Mucosa of stomach (tissue), 1 donor: ENCODE measurements at regions not wholly inside any gene's neighbourhood (a gene's known extent, or its start where the extent isn't known, plus 50 kb on each side); places are given as distances from the start of the nearest gene placed in this dataset.

Source experiments
- H3K27me3 ChIP-seq: one replicate; pipeline ENCODE4 v1.7.0; 2013; ENCODE audit warnings: mild to moderate bottlenecking, low read length; ENCODE audit not compliant: control insufficient read depth, insufficient read depth
- H3K36me3 ChIP-seq: one replicate; pipeline ENCODE4 v1.7.0; 2013; ENCODE audit warnings: low read length; ENCODE audit not compliant: control insufficient read depth, insufficient read depth
- H3K4me1 ChIP-seq: one replicate; pipeline ENCODE4 v1.7.0; 2013; ENCODE audit warnings: mild to moderate bottlenecking, low read length; ENCODE audit not compliant: control insufficient read depth, insufficient read depth
- H3K4me3 ChIP-seq: one replicate; pipeline ENCODE4 v1.7.0; 2013; ENCODE audit warnings: low read length
- H3K9ac ChIP-seq: one replicate; pipeline ENCODE4 v1.7.0; 2013; ENCODE audit warnings: mild to moderate bottlenecking, low read length, moderate library complexity
- H3K9me3 ChIP-seq: one replicate; pipeline ENCODE4 v1.7.0; 2013; ENCODE audit warnings: mild to moderate bottlenecking, low read length, moderate library complexity; ENCODE audit not compliant: control insufficient read depth
- donor health status: Pancreatic carcinoma.

DNA sequence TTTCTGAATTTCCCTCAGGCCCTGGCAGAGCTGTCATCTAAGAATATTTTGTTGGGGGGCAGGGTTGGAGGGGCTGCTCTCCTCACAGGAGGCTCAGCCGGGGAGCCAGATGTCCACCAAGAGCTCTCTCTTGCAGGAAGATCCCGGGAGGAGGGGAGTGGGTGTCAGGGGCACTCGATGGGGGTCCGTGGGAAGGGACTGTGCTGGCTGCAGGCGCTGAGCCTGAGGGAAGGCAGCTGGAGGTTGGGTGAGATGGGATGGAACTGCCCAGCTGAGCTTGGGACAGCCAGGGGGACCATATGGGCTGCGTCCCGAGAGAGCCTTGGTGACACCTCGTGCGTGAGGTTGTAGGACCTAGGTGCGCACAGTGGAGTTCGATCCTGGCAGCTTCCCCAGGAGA lies 111.2 kb upstream of the GSE1 start:
- Histone ChIP-seq H3K4me1 (no peaks in the 10 kb centered on the region), H3K9me3 (no peaks in the 10 kb centered on the region), H3K27me3 (no peaks in the 10 kb centered on the region), H3K9ac (no peak overlapping the region), H3K36me3 (no peaks in the 10 kb centered on the region), H3K4me3 (no peak overlapping the region)

DNA sequence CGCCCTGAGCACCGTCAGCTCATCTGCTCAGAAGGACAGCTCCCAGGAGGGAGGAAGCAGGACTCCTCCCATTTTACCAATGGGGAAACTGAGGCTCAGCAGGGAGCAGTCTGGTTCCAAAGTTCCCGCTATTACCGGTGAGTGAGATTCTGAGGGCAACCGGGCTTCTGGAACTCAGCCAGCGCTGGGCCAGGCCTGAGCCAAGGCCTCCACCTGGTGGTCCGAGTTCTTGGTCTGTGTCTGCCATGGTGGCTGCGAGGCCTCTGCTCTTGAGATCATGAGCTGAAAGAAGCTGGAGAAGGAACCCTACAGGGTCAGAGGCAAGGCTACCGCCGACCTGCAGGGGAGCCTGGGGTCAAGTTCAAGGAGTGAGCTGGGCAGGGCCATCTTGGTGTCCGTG lies 110.8 kb upstream of the GSE1 start:
- no peaks in the 10 kb centered on the region for H3K4me1 ChIP-seq
- no peaks in the 10 kb centered on the region for H3K36me3 ChIP-seq
- H3K27me3 ChIP-seq = no peaks in the 10 kb centered on the region
- H3K9ac ChIP-seq = no peak overlapping the region
- H3K9me3 ChIP-seq = no peaks in the 10 kb centered on the region
- H3K4me3 ChIP-seq = no peak overlapping the region

- Histone ChIP-seq H3K4me1 (no peaks in the 10 kb centered on the region), H3K4me3 (no peak overlapping the region), H3K9me3 (no peaks in the 10 kb centered on the region), H3K27me3 (no peaks in the 10 kb centered on the region), H3K9ac (no peak overlapping the region), H3K36me3 (no peaks in the 10 kb centered on the region)
Measured at GRCh38 chr16:85503679-85504231, 109.4 kb upstream of the GSE1 start.

- H3K36me3 ChIP-seq = no peaks in the 10 kb centered on the region
- no peak overlapping the region for H3K4me3 ChIP-seq
- H3K9me3 ChIP-seq = no peaks in the 10 kb centered on the region
- no peak overlapping the region for H3K9ac ChIP-seq
- no peaks in the 10 kb centered on the region for H3K4me1 ChIP-seq
- no peaks in the 10 kb centered on the region for H3K27me3 ChIP-seq
Measured at GRCh38 chr16:85504242-85504641, 108.9 kb upstream of the GSE1 start.

DNA sequence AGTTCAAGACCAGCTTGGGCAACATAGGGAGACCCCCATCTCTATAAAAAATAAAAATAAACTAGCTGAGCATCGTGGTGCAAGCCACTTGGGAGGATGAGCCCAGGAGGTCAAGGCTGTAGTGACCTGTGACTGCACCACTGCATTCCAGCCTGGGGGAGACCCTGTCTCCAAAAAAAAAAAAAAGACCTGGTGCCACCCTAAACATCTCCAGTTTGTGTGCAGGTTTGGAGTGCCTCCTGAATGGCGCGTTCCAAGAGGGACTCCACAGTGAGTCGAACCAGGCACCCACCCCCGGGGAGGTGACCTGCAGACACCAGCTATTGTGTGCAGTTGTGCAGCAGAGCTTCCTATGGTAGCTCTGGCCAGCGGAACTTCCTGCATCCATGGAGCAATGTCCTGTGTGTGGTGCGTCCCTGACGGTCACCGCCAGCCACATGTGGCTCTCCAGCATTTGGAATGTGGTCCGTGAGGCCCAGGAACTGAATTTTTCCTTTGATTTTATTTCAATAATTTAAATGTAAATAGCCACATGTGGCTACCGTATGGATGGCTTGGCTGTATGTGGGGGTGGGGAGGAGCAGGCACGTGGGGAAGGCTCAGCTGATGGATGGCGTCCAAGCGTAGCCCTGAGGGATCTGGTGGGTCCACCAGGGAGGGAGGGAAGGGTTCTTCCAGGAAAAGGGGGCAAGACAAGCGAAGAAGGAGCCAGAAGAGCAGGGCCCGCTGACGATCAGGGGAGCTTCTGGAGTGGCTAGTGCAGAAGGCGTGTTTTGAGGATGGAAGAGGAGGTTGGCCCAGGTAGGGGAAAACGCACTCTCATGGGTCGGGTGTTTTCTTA lies 107.1 kb upstream of the GSE1 start:
- Histone ChIP-seq H3K4me1 (no peaks in the 10 kb centered on the region), H3K9me3 (no peaks in the 10 kb centered on the region), H3K4me3 (no peak overlapping the region), H3K9ac (no peak overlapping the region), H3K27me3 (no peaks in the 10 kb centered on the region), H3K36me3 (no peaks in the 10 kb centered on the region)

GRCh38 chr16:85506635-85506911 lies 106.5 kb upstream of the GSE1 start:
- no peaks in the 10 kb centered on the region for H3K27me3 ChIP-seq
- H3K4me1 ChIP-seq = no peaks in the 10 kb centered on the region
- H3K4me3 ChIP-seq = no peak overlapping the region
- H3K36me3 ChIP-seq = no peaks in the 10 kb centered on the region
- no peak overlapping the region for H3K9ac ChIP-seq
- no peaks in the 10 kb centered on the region for H3K9me3 ChIP-seq

- Histone ChIP-seq H3K27me3 (no peaks in the 10 kb centered on the region), H3K36me3 (no peaks in the 10 kb centered on the region), H3K9ac (no peak overlapping the region), H3K9me3 (no peaks in the 10 kb centered on the region), H3K4me3 (no peak overlapping the region), H3K4me1 (no peaks in the 10 kb centered on the region)
Measured at GRCh38 chr16:85507342-85507741, 105.8 kb upstream of the GSE1 start.

GRCh38 chr16:85508388-85508787 lies 104.7 kb upstream of the GSE1 start:
- no peaks in the 10 kb centered on the region for H3K4me1 ChIP-seq
- no peaks in the 10 kb centered on the region for H3K9me3 ChIP-seq
- no peaks in the 10 kb centered on the region for H3K27me3 ChIP-seq
- H3K4me3 ChIP-seq = no peak overlapping the region
- no peak overlapping the region for H3K9ac ChIP-seq
- H3K36me3 ChIP-seq = no peaks in the 10 kb centered on the region

DNA sequence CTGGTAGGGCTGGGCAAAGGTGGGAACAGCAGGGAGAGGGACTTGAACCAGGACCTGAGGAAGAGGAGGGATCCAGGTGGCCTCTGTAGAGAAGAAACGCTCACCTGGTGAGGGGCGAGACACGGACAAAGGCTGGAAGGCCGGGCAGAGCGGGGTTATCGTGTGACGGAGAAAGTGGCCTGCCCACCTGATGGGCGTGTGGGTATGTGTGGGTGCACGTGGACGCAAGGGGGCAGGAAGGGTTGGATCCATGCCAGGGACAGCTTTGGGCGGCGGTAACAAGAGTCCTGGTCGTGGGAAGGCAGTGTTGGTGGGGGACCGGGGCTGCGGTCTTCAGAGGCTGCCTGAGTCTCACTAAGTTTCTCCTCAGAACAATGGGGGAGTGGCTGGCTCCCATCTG lies 104.1 kb upstream of the GSE1 start:
- no peaks in the 10 kb centered on the region for H3K27me3 ChIP-seq
- no peaks in the 10 kb centered on the region for H3K9me3 ChIP-seq
- H3K36me3 ChIP-seq = no peaks in the 10 kb centered on the region
- H3K4me1 ChIP-seq = peaks cover 5% of the 10 kb centered on the region
- H3K9ac ChIP-seq = no peak overlapping the region
- no peak overlapping the region for H3K4me3 ChIP-seq

- H3K9me3 ChIP-seq = no peaks in the 10 kb centered on the region
- no peak overlapping the region for H3K9ac ChIP-seq
- no peaks in the 10 kb centered on the region for H3K36me3 ChIP-seq
- H3K4me1 ChIP-seq = peaks cover 16% of the 10 kb centered on the region
- H3K27me3 ChIP-seq = no peaks in the 10 kb centered on the region
- no peak overlapping the region for H3K4me3 ChIP-seq
Measured at GRCh38 chr16:85510041-85510659, 103.0 kb upstream of the GSE1 start.

GRCh38 chr16:85511938-85512807 lies 100.9 kb upstream of the GSE1 start:
- no peaks in the 10 kb centered on the region for H3K27me3 ChIP-seq
- no peaks in the 10 kb centered on the region for H3K36me3 ChIP-seq
- H3K4me1 ChIP-seq = peaks cover 27% of the 10 kb centered on the region
- H3K9ac ChIP-seq = no peak overlapping the region
- H3K9me3 ChIP-seq = no peaks in the 10 kb centered on the region
- no peak overlapping the region for H3K4me3 ChIP-seq

- H3K9me3 ChIP-seq = no peaks in the 10 kb centered on the region
- H3K9ac ChIP-seq = no peak overlapping the region
- no peaks in the 10 kb centered on the region for H3K36me3 ChIP-seq
- no peaks in the 10 kb centered on the region for H3K27me3 ChIP-seq
- no peak overlapping the region for H3K4me3 ChIP-seq
- H3K4me1 ChIP-seq = peaks cover 27% of the 10 kb centered on the region
Measured at GRCh38 chr16:85512808-85513115, 100.4 kb upstream of the GSE1 start.
